Amygdala (tissue), 56 donors: ENCODE measurements at regions not wholly inside any gene's neighbourhood (a gene's known extent, or its start where the extent isn't known, plus 50 kb on each side); places are given as distances from the start of the nearest gene placed in this dataset.

ENCODE experiments used
- DNase-seq, 56 donors: peaks; one replicate each; lab custom pipeline; 2025; lab: John Stamatoyannopoulos, UW

DNA sequence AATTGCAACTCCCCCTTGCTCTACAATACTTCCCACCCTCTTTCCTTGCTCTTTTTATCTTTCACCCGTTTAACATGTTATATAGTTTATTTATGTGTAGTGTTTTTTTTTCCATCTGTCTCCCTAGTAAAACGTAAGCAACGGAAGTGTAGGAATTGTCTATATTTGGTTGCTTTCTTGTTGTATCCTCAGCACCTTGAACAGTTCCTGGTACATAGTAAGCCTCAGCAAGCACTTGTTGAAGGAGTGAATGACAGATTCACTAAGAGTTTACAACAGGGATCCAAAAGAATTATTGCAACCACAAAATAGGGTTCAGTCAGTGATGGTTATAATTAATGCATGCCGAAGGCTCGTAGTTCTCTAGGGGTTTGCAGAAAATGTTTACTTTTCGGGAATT lies 242.7 kb downstream of the SAMD5 start:
- no peak for DNase-seq

DNA sequence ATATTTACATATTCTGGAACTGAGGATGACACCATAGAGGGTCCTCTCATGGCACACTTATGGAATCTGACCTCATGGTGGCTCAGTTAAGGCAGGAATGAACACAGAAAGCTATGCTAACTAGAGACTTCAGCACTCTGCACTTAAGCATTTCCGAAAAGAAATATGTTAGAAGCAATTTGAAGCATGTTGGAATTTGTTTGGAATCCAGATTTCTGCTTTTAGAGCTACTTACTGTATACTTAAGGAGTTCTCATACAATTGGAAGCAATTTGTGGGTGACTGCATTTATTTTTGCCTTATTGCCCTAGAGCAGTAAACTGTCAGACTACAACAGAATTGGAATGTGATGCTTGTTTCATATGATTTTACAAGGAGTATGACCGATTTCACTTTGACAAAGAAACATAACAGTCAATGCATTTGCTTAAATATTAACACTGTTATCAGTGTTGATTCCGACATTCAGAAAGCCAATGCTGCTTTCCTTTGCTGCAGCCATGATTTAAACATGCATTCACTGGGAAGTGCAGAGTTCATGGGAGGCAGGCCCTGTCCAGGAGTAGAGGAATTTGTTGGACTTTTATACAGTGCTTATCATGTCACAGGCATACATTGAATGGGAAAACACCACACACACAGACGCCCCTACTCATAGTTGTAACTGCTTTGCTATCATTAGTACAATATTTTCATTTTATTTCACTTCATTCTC lies 244.4 kb downstream of the SAMD5 start:
- no peak for DNase-seq

DNA sequence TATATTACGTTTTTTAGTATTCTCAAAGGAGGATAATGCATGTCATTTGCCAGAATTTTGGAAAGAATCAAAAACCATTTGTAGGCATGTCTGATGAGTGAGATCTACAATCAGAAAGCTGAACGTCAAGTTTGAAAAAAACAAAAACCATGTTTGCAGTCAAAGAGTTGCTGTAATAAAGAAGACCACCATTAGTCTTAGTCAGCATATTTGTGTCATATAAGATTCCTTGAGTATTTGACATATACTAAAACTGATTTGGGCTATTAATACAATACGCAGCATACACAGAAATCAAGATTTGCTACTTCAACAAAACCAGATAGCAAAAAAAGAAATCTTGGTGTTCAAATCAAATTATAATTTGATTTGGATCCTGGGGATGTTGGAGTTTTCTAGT lies 247.5 kb downstream of the SAMD5 start:
- no peak for DNase-seq

DNA sequence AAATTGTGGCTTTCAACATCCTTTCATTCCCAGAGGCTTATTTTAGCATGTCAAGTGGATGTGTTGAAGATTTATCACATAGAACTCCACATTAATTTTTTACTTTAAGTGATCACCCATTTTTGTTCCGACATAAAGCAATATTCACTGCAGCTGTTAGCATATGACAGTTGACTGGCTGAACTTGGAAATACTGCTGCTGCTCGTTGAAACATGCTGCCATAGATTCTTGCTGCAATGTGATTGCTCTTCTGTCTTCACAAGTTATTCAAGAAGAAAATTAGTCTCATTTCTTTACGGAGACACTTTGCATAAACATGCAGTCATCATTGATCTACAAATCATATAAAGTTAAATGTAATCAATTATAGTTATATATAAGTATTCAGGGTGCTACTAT lies 248.4 kb downstream of the SAMD5 start:
- no peak for DNase-seq

- DNase-seq = no peak
Observed at GRCh38 chr6:147757291-147757690, 248.8 kb downstream of the SAMD5 start.

DNA sequence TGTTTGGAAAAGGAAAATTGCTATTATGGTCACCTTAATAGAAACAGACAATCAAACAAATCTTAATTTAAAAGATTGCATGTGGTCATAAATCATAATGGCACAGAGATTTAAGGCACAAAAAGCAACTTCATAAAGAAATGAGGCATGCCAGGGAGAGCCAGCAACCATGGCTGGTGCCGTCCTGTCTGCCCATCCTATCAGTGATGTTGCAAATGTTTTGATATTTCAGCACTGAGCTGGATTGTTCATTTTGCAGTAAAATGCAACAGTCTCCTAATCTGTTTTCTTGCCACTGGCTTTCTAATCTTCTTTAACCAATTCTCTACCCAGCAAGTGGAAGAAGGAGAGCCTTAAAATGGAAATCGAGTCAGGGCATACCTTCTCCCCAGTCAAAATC lies 249.8 kb downstream of the SAMD5 start:
- no peak for DNase-seq

DNA sequence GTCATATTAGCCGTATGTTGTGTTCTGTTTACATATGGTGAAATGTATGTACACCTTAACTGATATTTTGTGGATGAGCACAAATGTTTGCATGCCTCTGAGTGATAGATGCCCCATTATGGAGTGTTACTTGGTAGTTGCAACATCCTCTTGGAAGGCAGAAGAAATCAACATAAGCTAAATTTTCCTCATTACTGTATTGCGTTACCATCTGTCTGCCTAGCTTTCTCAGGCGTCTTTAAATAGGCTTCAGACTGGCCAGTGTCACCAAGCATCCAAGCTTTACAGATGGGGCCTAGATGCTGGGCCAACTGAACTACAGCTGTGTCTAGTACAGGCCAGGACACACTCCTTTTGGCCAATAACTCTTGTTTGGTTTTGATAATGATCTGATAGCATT lies 250.6 kb downstream of the SAMD5 start:
- DNase-seq = no peak

- no peak for DNase-seq
Observed at GRCh38 chr6:147759536-147759935, 251.0 kb downstream of the SAMD5 start.

DNA sequence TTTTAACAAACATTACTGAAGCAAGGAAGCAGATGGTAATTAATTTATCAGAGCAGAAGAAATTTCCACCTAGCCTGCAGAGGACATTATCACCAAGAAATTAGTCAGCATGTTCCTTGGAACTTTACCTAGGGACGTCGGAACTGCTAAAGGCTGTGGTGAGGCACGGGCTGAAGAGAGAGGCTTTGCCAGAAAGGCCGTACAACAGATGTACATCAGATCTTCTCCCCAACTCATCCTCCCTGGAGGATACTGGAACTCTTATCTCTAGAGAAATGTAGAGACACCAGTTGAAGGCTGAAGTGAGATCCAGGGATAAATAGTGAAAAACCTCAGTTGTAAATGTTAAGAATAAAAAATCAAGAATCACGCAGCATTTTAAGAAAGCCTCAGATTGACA lies 257.1 kb downstream of the SAMD5 start:
- DNase-seq = no peak

GRCh38 chr6:147768969-147769368 lies 260.5 kb downstream of the SAMD5 start:
- no peak for DNase-seq

DNA sequence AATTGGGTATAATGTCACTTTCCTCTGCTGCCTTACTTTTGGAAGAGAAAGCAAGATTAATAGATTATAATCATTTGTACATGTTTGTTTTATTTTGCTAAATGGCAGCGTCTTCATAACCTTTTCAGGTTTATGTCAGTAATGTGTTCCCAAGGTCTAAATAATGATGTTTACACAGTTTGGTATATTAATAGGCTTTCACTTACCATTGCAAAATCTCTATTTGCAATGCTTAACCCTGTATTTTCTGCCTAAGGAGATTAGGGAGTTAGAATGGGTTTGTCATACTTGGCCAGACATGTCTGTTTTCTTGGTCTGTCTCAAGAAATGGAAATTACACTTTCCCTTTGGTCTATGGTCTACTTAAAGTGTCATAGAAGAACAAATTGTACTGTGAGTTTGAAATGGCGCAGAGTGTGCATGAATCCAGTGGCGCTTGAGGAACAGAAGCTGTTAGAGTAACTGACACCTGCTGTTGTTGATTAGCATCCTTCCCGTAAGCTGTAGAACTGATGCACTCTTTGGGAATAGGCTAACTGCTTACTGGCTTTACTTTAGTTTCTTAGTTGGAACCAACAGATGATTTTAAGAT lies 261.1 kb downstream of the SAMD5 start:
- DNase-seq = no peak

- no peak for DNase-seq
Observed at GRCh38 chr6:147770221-147770620, 261.7 kb downstream of the SAMD5 start.

GRCh38 chr6:147772724-147773123 lies 264.2 kb downstream of the SAMD5 start:
- no peak for DNase-seq

DNA sequence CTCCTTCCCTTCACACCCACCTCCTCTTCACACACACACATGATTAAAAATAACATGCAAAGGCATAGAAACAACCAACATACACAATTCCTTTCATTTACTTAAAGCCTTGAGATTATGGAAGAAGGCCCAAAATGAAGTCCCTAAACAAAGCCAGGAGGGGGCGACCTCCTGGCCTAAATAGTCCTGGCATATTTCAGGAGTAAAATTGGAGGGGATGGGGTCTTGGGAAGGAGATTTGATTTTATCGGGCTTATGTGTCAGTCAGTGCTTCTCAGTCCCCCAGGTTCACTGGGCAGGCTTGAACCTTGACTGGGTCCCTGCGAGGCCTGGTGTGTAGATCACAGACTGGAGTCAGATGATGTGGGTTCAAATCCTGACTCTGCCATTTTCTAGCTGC lies 266.4 kb downstream of the SAMD5 start:
- no peak for DNase-seq

DNA sequence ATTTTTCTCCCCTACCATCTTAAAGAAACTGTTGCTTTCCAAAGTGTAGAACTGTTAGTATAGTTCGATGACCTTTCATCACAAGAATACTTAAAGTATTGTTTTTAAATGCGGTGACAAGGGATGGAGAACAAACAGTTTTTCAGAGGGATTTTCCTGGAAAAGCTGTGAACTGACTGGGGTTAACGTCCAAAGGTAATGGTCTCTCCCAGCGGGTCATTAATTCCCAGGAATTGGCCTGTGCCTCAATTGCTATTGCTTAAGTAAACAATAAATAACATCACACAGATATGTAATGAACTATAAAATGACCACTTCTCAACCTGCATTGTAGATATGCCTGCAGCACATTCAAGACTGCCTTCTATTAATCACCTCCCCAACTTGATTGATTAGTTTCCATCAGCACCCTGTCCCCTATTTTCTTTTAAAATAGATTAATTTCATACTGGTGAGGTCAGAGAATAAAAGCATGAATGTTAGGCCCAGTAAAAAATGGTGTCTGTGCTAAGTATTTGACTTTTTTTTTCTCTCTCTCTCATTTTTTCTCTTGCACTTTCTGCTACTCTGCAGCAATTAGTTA lies 268.2 kb downstream of the SAMD5 start:
- no peak for DNase-seq

DNA sequence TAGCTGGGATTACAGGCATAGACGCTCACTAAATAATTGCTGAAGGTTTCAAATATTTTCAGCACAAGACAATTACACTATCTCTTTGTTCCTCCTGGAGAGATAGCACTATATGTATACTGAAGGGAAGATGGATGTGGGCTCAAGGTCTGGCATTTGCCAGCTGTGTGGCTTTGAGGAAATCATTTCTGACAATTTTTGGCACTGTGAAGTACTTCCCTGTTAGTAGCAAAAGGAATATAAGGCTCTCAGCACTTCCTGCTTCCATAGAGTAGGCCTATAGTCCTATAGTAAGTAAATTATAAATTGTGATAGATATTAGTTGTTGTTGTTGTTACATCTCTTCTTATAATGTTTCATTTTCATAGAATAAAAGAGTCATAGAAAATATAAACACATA lies 271.1 kb downstream of the SAMD5 start:
- no peak for DNase-seq

- DNase-seq = no peak
Observed at GRCh38 chr6:147782302-147782701, 273.8 kb downstream of the SAMD5 start.

DNA sequence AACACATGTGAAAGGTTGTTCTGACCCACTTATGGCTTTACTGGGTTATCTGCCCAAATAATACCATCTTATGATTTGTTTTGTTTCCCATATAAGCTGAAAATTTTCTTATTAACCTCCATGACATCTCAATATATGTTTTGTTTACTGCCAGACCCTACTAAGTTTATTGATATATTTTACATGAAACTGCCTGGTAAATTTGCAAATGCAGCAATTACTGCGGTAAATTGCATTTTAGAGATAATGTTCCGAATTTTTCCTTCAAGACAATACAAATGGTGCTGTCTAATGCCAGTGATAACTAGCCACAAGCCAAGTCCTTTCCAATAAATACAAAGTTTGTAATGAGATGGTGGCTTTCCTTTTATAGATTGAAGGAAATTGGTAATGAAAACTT lies 275.9 kb downstream of the SAMD5 start:
- no peak for DNase-seq

DNA sequence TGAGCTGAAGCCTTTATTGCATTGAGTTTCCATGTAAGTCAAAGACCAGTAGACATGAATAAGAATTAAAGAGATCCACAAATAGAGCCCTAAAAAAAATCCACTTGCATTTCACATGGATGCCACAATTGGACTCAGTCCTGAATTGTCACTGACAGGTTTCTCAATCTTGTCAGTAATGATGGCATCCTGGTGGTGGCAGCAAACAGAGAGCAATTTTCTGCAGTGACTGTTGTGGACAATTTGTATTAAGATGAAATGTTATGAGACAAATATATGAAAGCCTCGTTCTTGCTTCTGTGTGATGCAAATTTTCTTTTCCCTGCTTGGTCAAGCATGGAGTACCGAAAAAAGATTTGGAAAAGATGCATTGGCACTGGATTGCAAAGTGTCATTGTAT lies 278.9 kb downstream of the SAMD5 start:
- DNase-seq = no peak

DNA sequence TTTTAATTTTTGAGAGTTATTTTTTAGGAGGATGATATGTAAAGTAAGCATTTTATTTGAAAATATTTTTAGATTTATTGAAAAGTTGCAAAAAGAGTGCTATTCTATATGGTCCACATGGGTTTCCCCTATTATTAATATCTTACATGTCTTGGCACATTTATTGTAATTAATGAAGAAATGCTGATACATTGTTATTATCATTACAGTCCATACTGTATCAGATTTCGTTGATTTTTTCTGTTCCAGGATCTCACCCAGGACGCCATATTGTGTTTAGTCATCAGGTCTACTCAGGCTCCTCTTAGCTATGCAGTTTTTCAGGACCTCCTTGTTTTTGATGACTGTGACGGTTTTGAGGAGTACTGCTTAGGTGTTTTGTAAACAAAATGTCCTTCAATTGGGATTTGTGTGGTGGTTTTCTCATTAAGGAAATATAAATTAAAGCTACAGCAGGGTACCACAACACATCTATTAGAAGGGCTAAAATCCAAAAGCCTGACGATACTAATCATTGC lies 281.0 kb downstream of the SAMD5 start:
- DNase-seq = no peak

GRCh38 chr6:147793871-147794643 lies 285.6 kb downstream of the SAMD5 start:
- no peak for DNase-seq
